Stimulated activated CD4-positive, alpha-beta T cell treated with anti-CD3 and anti-CD28 coated beads, Interleukin-12 subunit alpha, Interleukin-12 subunit beta, amount 100 ng/mL, for 48 hours (primary cell): ENCODE measurements at regions not wholly inside any gene's neighbourhood (a gene's known extent, or its start where the extent isn't known, plus 50 kb on each side); places are given as distances from the start of the nearest gene placed in this dataset.

Experiments
- DNase-seq, 3 donors: peaks; one replicate each; pipeline ENCODE4 v3.0.0-alpha.2; 2020; ENCODE audit warnings: low read depth in 2 of 3, low spot score in 1 of 3

DNA sequence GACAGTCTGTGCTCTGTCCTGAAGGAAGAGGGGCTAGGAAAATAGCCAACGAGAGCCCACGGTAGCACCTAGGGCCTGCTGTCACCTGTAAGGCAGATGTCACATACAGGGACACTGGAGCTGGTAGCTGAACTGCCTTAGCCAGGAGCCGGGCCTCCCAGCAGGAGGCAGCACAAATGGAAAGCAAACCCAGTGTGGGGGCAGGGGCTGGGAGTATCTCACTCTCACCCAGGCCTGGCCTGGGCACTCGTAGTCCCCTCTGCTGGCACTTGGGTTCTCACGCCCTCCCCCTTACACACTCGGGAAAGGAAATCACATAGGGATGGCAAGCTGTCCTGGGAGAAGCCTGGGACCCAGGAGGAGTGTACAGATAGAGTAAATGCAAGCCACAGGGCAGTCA is 173.1 kb upstream of the CHRNA7 start:
- DNase-seq = no peak

GRCh38 chr15:31858026-31858425 is 172.3 kb upstream of the CHRNA7 start:
- DNase-seq = no peak

- DNase-seq = no peak
Measured at GRCh38 chr15:31866248-31866647, 164.1 kb upstream of the CHRNA7 start.

DNA sequence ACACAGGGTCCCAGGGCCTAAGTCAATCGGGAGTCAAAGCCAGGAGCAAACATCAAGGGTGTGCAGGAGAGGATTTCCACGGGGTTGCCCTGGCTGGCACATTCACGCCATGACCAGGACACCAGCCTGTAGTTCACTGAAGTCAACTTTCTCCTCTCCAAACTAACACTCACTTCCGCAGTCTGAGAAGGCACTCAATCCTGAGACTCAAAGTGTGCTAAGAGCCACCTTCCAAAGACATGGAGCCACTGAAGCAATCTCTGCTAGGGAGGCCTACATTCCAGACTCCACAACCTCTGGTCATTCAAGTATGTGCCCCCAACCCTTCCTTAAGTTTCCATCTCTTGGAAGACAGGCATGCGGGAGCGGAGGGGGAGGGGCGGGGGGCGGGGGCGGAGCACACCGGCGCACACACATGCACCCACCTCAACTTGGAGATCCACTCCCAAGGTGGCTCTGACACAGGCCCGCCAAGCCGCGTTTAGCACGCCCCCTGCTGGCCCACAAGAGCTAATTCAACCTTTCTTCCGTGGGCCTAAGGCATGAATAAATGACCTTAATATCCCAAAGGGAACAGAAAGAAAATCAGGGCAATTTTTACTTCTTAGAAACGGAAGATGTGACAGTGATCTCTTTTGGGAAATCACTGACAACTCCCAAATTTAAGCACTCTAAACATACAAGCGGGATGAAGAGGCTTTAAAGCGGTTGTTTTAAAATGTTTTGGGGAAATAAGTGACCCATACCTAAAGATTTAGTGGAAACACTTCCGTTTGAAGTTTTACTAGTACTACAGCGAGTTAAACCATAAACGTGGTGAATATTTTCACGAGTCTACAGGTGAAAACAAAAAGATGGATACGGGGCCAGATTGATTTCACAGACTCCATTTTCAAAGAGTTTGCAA is 162.5 kb upstream of the CHRNA7 start:
- peak in 2 of 3 donors; percentile 34 to 37 for DNase-seq

GRCh38 chr15:31869686-31870307 is 160.5 kb upstream of the CHRNA7 start:
- no peak for DNase-seq

DNA sequence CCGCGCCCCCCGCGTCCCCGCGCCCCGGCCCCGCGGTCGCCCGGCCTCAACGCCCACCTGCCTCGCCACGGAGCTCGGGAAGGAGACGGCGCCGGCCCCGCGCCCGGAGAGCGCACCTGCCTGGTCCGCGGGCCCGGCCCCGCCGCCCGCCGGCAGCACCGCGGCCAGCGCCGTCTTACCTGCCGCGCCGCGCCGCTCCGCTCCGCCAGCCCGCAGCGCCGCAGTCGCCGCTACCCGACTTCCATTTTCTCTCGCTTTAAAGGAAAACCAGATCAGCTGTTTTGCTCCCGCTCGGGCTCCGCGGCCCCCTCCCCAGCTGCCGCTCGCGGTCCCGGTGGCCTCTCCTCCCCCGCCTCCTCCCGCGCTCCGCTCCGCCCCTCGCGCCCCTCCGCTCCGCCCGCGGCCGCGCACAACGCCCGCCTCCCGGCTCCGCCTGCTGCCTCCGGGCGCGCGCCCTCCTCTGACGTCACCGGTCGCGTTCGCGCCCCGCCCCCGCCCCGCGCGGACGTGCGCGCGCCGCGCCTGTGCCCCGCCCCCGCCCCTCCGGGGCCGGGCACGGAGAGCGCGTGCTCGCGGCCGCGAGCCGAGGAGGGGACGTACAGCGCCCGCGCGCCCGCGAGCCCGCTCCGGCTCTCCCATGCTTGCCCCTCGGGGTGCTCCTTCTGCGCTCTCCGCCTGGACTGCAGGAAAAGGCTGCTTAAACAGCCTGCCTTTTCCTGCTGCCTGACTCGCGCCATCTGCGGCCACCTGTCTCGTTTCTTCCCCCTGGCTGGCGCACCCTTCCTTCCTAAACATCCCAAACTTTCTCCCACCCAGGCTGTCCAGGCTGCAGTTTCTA is 159.8 kb upstream of the CHRNA7 start, which contains the start of gene OTUD7A:
TSS of gene OTUD7A (minus strand) at position 346 of the 838 bp plus-strand sequence.
- DNase-seq = peak; percentile 53 to 71 (median 57)

GRCh38 chr15:31871166-31871886 is 159.0 kb upstream of the CHRNA7 start:
- no peak for DNase-seq

GRCh38 chr15:31871887-31872281 is 158.4 kb upstream of the CHRNA7 start:
- DNase-seq = no peak

- no peak for DNase-seq
Measured at GRCh38 chr15:31887246-31887645, 143.1 kb upstream of the CHRNA7 start.

DNA sequence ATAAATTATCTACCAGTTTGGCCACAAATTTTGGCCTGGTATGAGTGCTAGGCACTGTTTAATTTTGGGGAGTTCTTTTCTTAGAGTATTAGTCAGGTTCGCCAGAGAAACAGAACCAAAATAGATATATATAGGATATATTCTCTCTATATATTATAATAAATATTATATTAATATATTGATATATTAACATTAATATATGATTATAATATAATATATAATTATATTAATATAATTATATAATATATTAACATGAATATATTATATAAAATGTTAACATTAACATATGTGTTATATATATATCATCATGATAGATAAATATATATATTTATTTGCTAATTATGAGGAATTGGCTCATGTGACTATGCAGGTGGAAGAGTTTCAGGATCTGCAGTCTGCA is 137.8 kb upstream of the CHRNA7 start:
- no peak for DNase-seq

DNA sequence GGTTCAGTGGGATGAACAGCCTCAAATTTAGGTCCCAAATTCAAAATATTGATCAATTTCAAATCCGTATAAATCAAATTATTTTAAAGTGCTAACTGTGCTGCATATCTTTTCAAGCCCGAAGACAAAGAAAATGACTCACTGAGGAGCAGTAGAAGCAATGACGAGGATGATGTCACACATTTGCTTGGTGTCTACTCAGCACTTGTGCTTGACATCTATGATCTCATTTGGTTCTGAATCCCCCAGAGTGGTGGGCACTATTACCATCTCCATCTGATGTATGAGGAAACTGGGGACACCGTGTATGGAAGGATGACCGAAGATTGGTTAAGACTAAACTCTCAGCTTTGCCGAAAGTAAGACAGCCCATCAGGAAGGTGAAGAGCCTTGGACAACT is 136.5 kb upstream of the CHRNA7 start:
- no peak for DNase-seq

DNA sequence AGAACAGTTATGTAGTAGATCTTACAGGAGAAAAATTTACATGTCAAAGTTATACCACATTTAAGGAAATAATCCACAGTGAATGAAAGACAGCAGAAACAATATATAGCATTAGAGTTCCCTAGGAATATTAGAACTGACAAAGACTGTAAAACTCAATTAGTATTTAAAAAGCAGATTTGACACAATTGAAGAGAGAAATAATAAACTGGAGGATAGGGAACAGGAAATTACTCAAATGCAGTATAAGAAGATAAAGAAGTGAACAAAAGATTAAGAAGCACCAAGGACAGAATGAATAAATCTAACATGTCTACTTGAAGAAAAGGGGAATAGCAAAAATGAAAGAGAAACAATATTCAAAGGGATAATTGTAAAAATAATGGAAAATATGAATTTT is 132.6 kb upstream of the CHRNA7 start:
- DNase-seq = no peak

- no peak for DNase-seq
Measured at GRCh38 chr15:31901501-31901900, 128.8 kb upstream of the CHRNA7 start.

- DNase-seq = no peak
Measured at GRCh38 chr15:31905054-31905453, 125.3 kb upstream of the CHRNA7 start.

DNA sequence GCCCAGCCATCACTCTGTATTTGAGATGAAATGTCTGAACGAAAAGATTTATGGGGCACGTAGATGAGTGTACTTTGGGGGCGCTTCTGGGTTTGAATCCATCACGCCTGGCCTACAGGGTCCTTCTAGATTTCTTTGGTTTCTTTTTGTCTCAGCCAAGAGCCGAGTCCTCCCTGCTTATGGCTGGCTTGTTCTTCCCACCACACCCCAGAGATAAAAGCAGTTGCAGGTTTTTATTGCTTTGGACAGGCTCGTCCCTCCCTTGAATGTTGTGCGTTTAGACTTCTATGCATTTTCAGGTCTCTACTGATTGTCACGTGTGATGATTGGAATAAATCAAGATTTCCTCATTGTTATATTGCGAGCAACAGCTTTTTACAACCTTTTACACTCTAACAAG is 104.8 kb upstream of the CHRNA7 start:
- no peak for DNase-seq

GRCh38 chr15:31930967-31931366 is 99.3 kb upstream of the CHRNA7 start:
- peak; percentile 8 to 23 (median 12) for DNase-seq

GRCh38 chr15:31932576-31932975 is 97.7 kb upstream of the CHRNA7 start:
- no peak for DNase-seq

- DNase-seq = no peak
Measured at GRCh38 chr15:31934821-31935220, 95.5 kb upstream of the CHRNA7 start.

- DNase-seq = no peak
Measured at GRCh38 chr15:31953478-31953877, 76.8 kb upstream of the CHRNA7 start.

DNA sequence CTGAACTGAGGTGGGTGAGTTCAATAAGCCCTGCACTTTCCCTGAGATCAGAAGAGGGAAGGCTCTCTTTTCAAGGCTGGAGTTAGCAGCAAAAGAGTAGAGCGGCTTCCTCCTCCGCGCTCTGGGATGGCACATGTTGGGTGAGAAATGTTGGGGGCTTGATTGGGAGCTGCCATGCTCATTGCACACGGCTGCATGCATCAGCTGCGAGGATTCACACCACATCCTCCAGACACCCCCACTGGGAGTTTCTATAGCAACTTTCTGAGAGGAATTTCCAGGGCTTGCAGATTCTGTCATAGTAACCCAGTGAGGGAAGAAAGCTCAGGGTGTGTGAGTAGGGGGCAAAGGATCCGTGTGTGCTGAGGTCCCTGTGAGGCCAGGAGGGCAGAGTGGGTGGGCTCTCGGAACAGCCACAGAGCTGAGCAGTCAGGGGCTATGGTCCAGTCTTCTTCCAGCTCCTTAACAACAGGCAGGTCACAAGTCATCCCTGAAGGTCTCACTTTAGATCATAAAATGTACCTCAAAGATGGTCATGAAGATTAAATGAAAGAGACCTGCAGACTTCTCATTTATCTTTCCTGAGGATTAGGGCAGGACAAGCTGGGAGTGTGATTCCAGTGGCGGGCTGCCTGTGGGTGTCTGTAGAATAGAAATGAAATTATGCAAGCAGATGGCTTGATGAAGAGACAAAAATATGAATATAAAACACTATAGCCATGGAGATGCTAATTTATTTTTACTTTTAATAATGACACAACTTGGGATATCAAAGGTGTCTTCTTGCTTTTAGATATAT is 75.7 kb upstream of the CHRNA7 start:
- DNase-seq = no peak
